ENCODE measurements at regions not wholly inside any gene's neighbourhood (a gene's known extent, or its start where the extent isn't known, plus 50 kb on each side); places are given as distances from the start of the nearest gene placed in this dataset.

GRCh38 chr6:168196881-168197635 lies 118.0 kb upstream of the FRMD1 start:
- no peak for TF ChIP-seq POLR2A (IDR thresholded peaks at IDR 0.05)
- TF ChIP-seq CTCF (IDR thresholded peaks at IDR 0.05) = no peak
- Histone ChIP-seq H3K27ac (no peak overlapping the region), H3K4me3 (replicated peaks in 1 of 3) (no peak overlapping the region), H3K36me3 (no peaks in the 10 kb centered on the region), H3K9me3 (no peaks in the 10 kb centered on the region), H3K4me1 (no peaks in the 10 kb centered on the region), H3K27me3 (no peaks in the 10 kb centered on the region)
- intact Hi-C loops (cut with DNase I) = no loop called here
- no peak for DNase-seq
- WGBS, 2 donors = 86 to 91% methylated on average over 19 to 23 of the region's 25 CpGs

- peak; percentile 37 to 60 for DNase-seq
- no peaks in the 10 kb centered on the region for H3K27me3 ChIP-seq
Measured at GRCh38 chr6:168196385-168196860, 117.4 kb upstream of the FRMD1 start.

GRCh38 chr6:168195712-168196111 lies 116.7 kb upstream of the FRMD1 start:
- Histone ChIP-seq H3K36me3 (no peaks in the 10 kb centered on the region), H3K27me3 (no peaks in the 10 kb centered on the region), H3K4me1 (no peaks in the 10 kb centered on the region), H3K4me3 (replicated peaks in 1 of 3) (no peak overlapping the region), H3K9me3 (no peaks in the 10 kb centered on the region), H3K27ac (no peak overlapping the region)
- no peak for DNase-seq
- intact Hi-C loops (cut with DNase I) = no loop called here
- WGBS, 2 donors = 94 to 96% methylated on average over 10 of the region's 10 CpGs
- no peak for TF ChIP-seq CTCF (IDR thresholded peaks at IDR 0.05)
- no peak for TF ChIP-seq POLR2A (IDR thresholded peaks at IDR 0.05)

More at GRCh38 chr6:168196385-168196860, 117.4 kb upstream of the FRMD1 start:
- Histone ChIP-seq H3K4me3 (replicated peaks in 1 of 3) (no peak overlapping the region), H3K27ac (no peak overlapping the region), H3K4me1 (no peaks in the 10 kb centered on the region), H3K9me3 (no peaks in the 10 kb centered on the region), H3K36me3 (no peaks in the 10 kb centered on the region)
- intact Hi-C loops (cut with DNase I) = no loop called here
- WGBS, 2 donors = 43% methylated on average over 14 of the region's 14 CpGs
- TF ChIP-seq CTCF (IDR thresholded peaks at IDR 0.05) = no peak
- TF ChIP-seq POLR2A (IDR thresholded peaks at IDR 0.05) = no peak

- TF ChIP-seq CTCF (IDR thresholded peaks at IDR 0.05) = no peak
- no peak for TF ChIP-seq POLR2A (IDR thresholded peaks at IDR 0.05)
- Histone ChIP-seq H3K4me3 (replicated peaks in 1 of 3) (no peak overlapping the region), H3K27ac (no peak overlapping the region), H3K27me3 (no peaks in the 10 kb centered on the region), H3K36me3 (no peaks in the 10 kb centered on the region), H3K9me3 (no peaks in the 10 kb centered on the region), H3K4me1 (no peaks in the 10 kb centered on the region)
- DNase-seq = no peak
- 92% methylated on average over 19 of the region's 19 CpGs for WGBS, 2 donors
- intact Hi-C loops (cut with DNase I) = no loop called here
Measured at GRCh38 chr6:168194732-168195567, 115.9 kb upstream of the FRMD1 start.
